MCF 10A (cell line): ENCODE measurements at regions not wholly inside any gene's neighbourhood (a gene's known extent, or its start where the extent isn't known, plus 50 kb on each side); places are given as distances from the start of the nearest gene placed in this dataset.

Experiments
- BruUV-seq: library from RNA; stranded (reverse); fragments of 400-500 nt; replicated peaks from 2 replicates; lab custom pipeline; 2021; lab: Mats Ljungman, UMichigan
- CTCF ChIA-PET: fragments of 300-600 bp; sonication (Branson Sonifier 250); formaldehyde crosslinking; extraction: SDS; loops from one replicate; lab custom pipeline; 2021; ENCODE audit warnings: antibody characterized with exemption, inconsistent platforms; lab: Yijun Ruan, JAX
- POLR2A ChIA-PET: fragments of 300-600, 350-650 bp; sonication (Branson Sonifier 250); formaldehyde crosslinking; extraction: SDS; loops from one replicate; lab custom pipeline; 2020; ENCODE audit warnings: antibody characterized with exemption, inconsistent platforms; lab: Yijun Ruan, JAX
- DNase-seq: peaks from one replicate; pipeline ENCODE4 v3.0.0-alpha.2; 2018; ENCODE audit not compliant: unreplicated experiment
- H3K27ac Mint-ChIP-seq: one replicate; pipeline ENCODE4 v1.8.0; 2022; ENCODE audit warnings: mild to moderate bottlenecking, low read depth, mixed read lengths; ENCODE audit not compliant: unreplicated experiment
- H3K27me3 Mint-ChIP-seq: one replicate; pipeline ENCODE4 v1.8.0; 2022; ENCODE audit warnings: mixed read lengths; ENCODE audit not compliant: insufficient read depth, unreplicated experiment
- H3K36me3 Mint-ChIP-seq: one replicate; pipeline ENCODE4 v1.8.0; 2022; ENCODE audit warnings: mild to moderate bottlenecking, moderate library complexity, mixed read lengths; ENCODE audit not compliant: insufficient read depth, unreplicated experiment
- H3K4me1 Mint-ChIP-seq: one replicate; pipeline ENCODE4 v1.8.0; 2022; ENCODE audit warnings: mixed read lengths; ENCODE audit not compliant: insufficient read depth, unreplicated experiment
- H3K4me3 Mint-ChIP-seq: one replicate; pipeline ENCODE4 v1.8.0; 2022; ENCODE audit warnings: mild to moderate bottlenecking, moderate library complexity, mixed read lengths; ENCODE audit not compliant: unreplicated experiment
- H3K9me3 Mint-ChIP-seq: one replicate; pipeline ENCODE4 v1.8.0; 2022; ENCODE audit warnings: mixed read lengths; ENCODE audit not compliant: unreplicated experiment
- CTCF ChIP-seq: fragments of 200-600 bp; IDR thresholded peaks from one replicate; pipeline ENCODE4 v1.8.0; 2022; ENCODE audit warnings: antibody characterized with exemption, mild to moderate bottlenecking; ENCODE audit not compliant: unreplicated experiment
- intact Hi-C: fragments of 100-400 bp; cut with micrococcal nuclease; formaldehyde crosslinking; loops from 2 replicates; pipeline ENCODE4 v1.14.1; 2022

- no peak for DNase-seq
- Mint-ChIP-seq H3K4me1 (no peaks in the 10 kb centered on the region), H3K27ac (no peak overlapping the region), H3K27me3 (peaks cover 90% of the 10 kb centered on the region), H3K36me3 (no peaks in the 10 kb centered on the region), H3K4me3 (no peak overlapping the region), H3K9me3 (no peaks in the 10 kb centered on the region)
- POLR2A ChIA-PET, result no interaction called here
- CTCF ChIA-PET, result interaction anchor here (1.3 kb wide), 1 partner anchor 78 kb away, joined by 3 read pairs; no protein-coding TSS in a partner anchor
- BruUV-seq, result no TSS peak
- intact Hi-C loops, result no loop called here
- no peak for TF ChIP-seq CTCF
Measured at GRCh38 chr17:79324194-79324593, 249.6 kb downstream of the ENGASE start.

DNA sequence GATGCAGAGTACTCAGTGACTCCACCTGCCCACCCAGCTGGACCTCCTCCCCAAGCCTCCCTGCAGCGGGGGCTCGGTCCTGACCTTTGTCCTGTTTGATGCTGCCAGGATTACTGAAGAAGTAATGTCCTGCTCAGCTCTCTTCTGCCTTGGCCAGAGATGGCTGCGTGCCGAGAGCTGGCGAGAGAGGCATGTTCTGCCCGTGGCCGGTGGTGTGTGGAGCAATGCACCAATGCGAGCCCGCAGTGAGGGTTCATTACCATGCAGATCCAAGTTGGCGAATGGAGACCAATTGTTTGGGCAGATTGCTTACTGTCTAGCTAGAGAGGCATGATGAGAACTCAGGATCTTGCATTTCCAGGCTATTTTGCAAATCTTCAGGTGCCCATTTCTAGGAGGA, 248.9 kb downstream of the ENGASE start:
- no peak for TF ChIP-seq CTCF
- Mint-ChIP-seq H3K9me3 (no peaks in the 10 kb centered on the region), H3K27me3 (peaks cover 90% of the 10 kb centered on the region), H3K4me1 (no peaks in the 10 kb centered on the region), H3K36me3 (no peaks in the 10 kb centered on the region), H3K4me3 (no peak overlapping the region), H3K27ac (no peak overlapping the region)
- CTCF ChIA-PET, result interaction anchor here (0.5 to 1.3 kb wide), 2 partner anchors 25 to 79 kb away, joined by 3 read pairs; no protein-coding TSS in a partner anchor
- POLR2A ChIA-PET, result interaction anchor here (0.6 kb wide), 1 partner anchor 26 kb away, joined by 4 read pairs; no protein-coding TSS in a partner anchor
- intact Hi-C loops, result no loop called here
- BruUV-seq, result no TSS peak
- no peak for DNase-seq

DNA sequence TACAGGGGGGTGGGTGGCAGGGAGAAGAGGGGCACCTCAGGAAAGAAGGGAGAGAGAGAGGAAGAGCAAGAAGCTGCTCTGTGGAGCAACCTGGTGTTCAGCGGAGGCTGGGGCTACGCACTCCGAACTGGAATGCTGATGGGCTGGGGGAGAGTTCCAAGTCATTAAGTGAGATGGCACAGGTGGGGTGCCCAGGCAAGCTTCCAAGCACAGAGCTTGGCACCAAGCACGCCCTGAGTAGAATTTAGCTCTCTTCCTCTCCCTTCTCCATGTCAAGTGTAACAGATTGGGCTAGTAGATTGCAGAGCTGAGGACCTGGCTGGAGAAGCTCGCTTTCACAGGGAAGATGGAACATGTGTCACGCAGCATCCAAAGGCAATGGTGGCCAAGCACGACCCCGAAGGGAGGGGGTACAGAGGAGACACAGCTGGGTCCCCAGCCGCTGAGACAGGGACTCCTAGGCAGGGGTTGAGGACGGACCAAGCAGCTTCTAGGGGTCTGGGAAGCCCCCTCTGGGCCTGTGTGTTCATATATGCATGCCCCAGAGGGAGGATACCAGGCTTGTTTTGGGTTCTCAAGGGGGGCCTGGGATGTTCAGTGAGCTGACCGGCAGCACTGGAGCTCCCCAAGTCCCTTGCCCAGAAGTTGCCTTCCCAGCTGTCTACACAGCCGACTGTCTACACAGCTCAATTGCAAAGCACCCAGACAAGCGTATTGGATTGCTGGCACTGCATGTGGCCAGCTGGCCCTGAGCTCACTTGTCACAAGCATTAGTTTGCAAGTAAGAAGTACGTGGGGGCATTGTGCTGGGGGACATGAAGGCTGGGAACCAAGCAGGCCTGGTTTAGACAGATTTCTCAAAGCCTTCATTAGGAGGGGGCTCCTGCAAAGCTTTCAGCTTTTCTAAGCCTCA, 247.8 kb downstream of the ENGASE start:
- BruUV-seq, result no TSS peak
- no peak for TF ChIP-seq CTCF
- no peak for DNase-seq
- ChIA-PET CTCF (no interaction called here), POLR2A (interaction anchor here (0.6 kb wide), 1 partner anchor 166 kb away, joined by 3 read pairs; no protein-coding TSS in a partner anchor)
- intact Hi-C loops, result no loop called here
- Mint-ChIP-seq H3K27ac (no peak overlapping the region), H3K36me3 (no peaks in the 10 kb centered on the region), H3K4me1 (no peaks in the 10 kb centered on the region), H3K4me3 (no peak overlapping the region), H3K9me3 (no peaks in the 10 kb centered on the region), H3K27me3 (peaks cover 88% of the 10 kb centered on the region)

DNA sequence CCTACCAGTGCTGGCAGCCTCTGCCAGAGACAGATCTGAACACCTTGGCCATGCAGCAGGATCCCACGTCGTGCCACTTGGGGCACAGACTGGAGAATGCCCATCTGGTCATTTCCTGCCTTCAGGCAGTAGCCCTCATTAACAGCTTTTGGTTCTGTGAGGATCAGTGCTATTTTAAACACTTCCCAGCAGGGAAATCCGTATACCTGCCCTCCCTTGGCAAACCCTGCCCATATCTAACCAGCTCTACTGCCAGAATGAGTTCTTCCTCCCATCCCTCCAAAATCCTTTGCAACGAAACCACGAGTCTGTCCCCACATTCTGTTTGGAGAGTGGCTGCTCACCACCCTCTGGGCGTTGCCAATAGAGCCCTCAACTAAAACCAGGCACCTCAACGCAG, 245.7 kb downstream of the ENGASE start:
- no peak for TF ChIP-seq CTCF
- intact Hi-C loops, result no loop called here
- ChIA-PET POLR2A (no interaction called here), CTCF (no interaction called here)
- Mint-ChIP-seq H3K4me3 (no peak overlapping the region), H3K36me3 (no peaks in the 10 kb centered on the region), H3K4me1 (no peaks in the 10 kb centered on the region), H3K9me3 (no peaks in the 10 kb centered on the region), H3K27me3 (peaks cover 88% of the 10 kb centered on the region), H3K27ac (no peak overlapping the region)
- no TSS peak for BruUV-seq
- no peak for DNase-seq
